NCI-H69 (cell line): ENCODE measurements at regions not wholly inside any gene's neighbourhood (a gene's known extent, or its start where the extent isn't known, plus 50 kb on each side); places are given as distances from the start of the nearest gene placed in this dataset.

Source experiments
- DNase-seq: peaks from one replicate; lab custom pipeline; 2025; lab: John Stamatoyannopoulos, UW

DNA sequence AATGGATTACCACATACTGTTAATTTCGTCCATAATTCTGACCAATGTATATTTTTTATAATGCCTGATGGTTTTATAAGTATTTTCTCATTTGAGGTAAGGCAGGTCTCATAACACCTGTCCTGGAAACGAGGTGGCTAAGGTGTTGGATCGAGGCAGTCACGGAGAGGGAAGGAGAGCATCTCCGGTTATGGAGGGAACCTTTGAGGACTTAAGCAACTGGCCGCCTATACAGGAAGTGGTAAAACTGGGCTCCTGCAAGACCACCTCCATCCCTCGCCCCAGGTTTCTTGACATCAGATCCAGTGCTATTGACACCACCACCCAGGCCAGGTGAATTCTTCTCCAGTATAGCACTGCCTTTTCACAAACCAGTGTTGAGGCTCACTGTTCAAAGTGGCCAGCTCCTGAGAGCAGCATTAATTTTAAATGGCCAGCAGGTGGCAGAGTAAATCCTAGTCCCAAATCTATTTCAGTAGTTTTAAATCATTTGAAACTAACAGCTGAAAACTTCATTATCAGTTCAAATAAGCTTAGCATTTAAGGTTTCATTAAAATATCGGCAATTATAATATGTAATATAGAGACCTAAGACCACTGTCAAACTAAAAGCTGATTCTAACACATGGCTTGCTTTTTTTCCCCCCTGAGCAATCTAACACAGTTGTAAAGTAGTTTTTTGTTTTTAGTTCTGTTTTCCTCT, 100.8 kb downstream of the PPM1A start:
- peak; percentile 84 for DNase-seq

DNA sequence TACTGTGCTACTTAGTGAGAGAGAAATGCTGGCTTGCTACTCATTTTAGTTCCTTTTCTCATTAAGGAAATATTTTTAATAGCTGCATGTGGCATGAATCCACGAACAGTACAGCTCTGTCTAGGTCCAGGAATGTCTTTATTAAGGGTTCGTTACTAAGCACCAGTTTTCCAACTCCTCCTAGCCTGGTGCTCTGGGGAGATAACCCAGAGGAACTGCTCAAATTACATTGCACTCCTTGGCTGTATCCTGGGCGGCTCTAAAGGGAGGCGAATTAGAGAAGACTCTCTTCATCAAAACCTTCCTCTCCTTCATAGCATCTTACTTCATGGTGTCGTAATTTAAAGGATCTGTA, 101.3 kb downstream of the PPM1A start:
- DNase-seq: peak; percentile 63

DNA sequence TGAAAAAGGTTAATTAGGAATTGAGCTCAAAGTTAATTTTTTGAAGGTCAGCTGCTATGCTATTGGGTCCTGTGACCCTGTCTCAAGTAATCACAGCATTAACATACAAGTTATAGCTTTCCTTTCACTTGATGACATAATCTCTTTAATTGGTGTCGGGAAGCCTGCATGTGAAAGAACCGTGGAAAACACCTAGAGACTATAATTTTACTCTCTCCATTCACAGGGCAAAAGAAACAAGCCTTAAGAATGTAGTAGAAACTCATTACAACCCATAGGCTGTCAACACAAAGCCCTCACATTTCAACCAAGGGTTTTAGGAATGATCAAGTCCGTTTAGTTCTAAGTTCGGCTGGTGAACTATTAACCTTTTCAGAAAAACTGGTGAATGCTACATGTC, 104.4 kb downstream of the PPM1A start:
- peak; percentile 76 for DNase-seq

DNA sequence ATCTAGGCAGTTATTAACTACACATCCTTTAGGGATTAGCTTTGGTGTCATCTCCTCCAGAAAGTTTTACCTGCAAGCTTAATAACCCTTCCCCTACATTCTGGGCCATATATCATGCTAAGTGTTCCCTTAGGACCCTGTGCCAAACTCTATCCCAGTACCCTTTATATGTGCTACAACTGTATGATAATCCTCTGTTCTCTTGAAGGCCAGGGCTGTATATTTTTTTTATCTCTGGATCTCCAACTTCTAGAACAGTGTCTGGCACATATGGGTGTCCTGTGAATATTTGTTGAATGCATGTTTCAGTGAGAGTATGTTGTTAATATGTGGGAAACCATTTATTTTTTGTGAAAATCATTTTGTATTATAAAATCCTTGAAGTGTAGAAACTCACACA, 106.7 kb downstream of the PPM1A start:
- peak; percentile 65 for DNase-seq

DNA sequence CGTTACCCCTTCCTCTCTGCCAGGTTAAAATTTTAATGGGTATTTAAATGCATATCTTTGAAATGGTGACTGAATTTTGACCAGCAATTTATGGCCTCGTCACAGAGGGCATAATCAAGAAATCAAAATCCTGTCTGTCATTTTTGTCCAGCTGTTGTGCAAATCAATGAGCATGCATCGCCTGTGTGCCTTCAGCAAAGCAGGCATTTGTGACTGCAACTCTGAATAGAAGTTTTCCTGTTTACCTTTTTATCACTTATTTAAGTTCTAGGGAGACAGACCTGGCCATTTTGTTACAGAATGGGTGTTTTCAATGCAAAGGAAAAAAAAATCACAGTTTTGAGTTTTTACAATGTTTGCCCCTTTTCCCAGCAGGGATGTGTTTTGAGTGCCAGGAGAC, 107.4 kb downstream of the PPM1A start:
- DNase-seq: peak; percentile 74

DNA sequence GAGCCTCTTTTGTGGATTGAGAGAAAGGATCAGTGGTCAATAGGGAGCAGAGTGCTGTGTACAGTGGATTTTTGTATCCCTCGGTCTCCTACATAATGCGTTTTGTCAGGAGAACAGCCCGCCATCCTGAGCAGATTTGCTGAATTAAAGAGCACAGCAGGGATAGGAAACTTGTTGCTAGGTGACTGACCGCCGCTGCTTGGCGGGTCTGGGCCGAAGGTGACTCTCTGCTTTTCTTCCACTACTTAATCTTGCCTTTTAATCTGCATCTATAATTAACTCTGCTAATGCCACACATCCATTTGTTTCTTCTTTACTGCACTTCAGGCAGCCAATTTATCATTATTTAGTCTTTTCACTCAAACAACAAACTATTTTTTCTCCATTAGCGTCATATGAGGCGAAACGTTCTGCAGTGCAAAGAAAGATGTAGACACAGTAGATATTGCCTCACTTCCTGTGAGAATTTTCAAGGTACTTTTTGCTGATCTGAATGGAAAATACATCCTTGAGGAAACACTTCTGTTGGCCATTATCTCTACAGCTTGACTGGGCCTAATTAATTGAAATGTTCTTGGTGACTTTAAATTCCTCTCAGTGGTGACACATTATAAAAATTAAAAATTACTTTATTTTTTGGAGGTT, 108.0 kb downstream of the PPM1A start:
- DNase-seq: peak; percentile 98

DNA sequence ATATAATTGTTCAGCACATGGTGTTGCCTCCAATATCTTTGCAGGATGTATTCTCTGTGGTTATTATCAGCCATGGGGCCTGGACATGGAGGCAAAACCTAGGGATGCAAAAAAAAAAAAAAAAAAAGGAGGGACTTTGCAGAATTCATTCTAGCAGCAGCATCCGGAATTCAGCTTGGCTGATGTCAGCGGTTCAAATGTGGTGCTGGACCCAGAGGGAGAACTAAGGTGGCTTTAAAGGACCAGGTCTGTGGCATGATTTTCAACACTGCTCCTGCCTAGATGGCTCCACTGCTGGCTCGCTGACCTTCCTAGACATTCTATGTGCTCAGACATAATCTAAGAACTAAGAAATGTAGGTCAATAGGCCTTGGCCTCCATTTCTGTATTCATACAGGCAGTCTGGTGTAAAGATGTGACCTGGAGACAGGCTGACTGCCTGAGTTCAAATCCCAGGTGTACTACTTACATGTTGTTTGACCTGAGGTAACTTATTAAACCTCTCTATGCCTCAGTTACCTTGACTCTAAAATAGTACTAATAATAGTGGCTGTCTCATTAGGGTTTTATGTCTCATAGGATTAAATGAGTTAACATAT, 108.6 kb downstream of the PPM1A start:
- DNase-seq: peak; percentile 70

DNA sequence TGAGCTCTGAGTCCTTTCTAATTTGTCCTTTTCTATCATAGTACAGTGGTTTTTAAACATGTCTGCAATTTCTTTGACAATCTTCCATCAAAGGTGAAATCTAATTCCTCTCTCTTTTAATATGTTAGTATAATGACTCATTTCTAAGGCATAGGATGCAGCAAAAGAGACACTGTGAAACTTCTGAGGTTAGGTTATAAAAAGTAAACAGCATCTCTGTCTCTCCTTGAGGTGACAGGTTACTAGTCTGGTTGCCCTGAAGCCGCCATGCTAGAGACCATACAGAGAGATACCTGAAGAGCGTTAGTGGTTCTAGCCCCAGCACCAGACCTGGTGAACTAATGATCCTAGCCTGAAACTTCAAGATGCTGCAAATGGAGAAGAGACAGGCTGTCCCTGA, 114.3 kb downstream of the PPM1A start:
- DNase-seq: no peak

DNA sequence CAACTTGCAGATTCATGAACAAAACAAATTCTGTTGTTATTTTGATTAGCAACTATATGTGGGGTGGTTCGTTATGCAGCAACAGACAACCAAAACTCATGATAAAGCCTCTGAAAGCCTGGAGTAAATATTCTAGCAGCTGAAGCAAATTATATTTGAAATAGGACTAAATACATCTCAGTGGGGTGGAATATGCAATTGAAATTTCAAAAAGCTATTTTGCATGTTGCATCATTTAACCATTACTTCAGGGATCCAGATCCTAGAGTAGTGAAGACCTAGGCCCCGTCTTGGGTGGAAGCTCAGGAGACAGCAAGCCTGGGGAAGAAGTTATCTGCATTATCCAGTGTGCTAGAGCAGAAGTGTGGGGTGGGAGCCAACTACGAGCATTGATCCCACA, 114.7 kb downstream of the PPM1A start:
- no peak for DNase-seq

DNA sequence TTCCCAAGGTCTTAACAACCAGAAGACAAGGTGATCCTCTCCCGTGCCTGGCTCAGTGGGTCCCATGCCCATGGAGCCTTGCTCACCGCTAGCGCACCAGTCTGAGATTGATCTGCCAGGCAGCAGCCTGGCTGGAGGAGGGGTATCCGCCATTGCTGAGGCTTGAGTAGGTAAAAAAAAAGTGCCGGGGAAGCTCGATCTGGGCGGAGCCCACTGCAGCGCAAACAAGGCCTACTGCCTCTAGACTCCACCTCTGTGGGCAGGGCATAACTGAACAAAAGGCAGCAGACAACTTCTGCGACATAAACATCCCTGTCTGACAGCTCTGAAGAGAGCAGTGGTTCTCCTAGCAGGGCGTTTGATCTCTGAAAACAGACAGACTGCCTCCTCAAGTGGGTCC, 104.0 kb downstream of the C14orf39 start:
- peak; percentile 51 for DNase-seq
